AG09309 (cell line): ENCODE measurements at regions not wholly inside any gene's neighbourhood (a gene's known extent, or its start where the extent isn't known, plus 50 kb on each side); places are given as distances from the start of the nearest gene placed in this dataset.

Source experiments
- DNase-seq: peaks from one replicate; pipeline ENCODE4 v3.0.0-alpha.2; 2010; ENCODE audit warnings: low read depth
- H3K4me3 ChIP-seq: 2 replicates; pipeline ENCODE4 v1.5.1; 2011; ENCODE audit warnings: mild to moderate bottlenecking, low read depth, low read length, moderate library complexity; ENCODE audit not compliant: control insufficient read depth
- TF ChIP-seq, protein P1 (sequence below): IDR thresholded peaks from 2 replicates; pipeline ENCODE4 v1.5.1; 2011; ENCODE audit warnings: mild to moderate bottlenecking, low read depth, low read length, inconsistent platforms; ENCODE audit not compliant: insufficient read depth, control insufficient read depth; ENCODE audit errors: missing control alignments

DNA sequence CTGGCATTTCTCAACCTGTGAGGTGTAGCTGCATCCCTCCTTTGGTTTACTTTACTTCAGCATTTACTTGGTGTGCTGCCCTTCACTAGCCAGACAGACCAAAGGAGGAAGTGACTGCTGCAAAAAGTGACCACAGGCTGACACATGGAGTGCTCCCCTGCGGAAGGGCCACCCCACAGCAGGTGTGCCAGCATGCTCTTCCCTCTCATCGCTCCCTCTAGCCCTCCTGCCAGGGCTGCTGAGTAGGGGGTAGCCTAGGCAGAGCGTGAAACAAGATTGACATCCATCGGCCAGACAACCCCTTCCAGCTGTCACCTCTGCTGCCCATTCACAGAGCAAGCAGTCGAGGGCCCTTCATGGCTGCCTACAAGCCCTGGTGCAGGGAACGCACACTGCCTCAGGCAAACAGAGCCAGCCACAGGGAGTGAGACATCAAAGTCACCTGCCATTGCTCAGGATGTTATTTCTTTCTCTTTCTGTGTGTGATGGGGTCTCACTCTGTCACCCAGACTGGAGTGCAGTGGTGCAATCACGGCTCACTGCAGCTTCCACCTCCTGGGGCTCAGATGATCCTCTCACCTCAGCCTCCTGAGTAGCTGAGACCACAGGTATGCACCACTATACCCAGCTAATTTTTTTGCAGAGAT lies 102.0 kb upstream of the RPS6KA2 start:
- no peak for DNase-seq
- TF ChIP-seq, protein P1, sequence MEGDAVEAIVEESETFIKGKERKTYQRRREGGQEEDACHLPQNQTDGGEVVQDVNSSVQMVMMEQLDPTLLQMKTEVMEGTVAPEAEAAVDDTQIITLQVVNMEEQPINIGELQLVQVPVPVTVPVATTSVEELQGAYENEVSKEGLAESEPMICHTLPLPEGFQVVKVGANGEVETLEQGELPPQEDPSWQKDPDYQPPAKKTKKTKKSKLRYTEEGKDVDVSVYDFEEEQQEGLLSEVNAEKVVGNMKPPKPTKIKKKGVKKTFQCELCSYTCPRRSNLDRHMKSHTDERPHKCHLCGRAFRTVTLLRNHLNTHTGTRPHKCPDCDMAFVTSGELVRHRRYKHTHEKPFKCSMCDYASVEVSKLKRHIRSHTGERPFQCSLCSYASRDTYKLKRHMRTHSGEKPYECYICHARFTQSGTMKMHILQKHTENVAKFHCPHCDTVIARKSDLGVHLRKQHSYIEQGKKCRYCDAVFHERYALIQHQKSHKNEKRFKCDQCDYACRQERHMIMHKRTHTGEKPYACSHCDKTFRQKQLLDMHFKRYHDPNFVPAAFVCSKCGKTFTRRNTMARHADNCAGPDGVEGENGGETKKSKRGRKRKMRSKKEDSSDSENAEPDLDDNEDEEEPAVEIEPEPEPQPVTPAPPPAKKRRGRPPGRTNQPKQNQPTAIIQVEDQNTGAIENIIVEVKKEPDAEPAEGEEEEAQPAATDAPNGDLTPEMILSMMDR: no peak
- no peak overlapping the region for H3K4me3 ChIP-seq

DNA sequence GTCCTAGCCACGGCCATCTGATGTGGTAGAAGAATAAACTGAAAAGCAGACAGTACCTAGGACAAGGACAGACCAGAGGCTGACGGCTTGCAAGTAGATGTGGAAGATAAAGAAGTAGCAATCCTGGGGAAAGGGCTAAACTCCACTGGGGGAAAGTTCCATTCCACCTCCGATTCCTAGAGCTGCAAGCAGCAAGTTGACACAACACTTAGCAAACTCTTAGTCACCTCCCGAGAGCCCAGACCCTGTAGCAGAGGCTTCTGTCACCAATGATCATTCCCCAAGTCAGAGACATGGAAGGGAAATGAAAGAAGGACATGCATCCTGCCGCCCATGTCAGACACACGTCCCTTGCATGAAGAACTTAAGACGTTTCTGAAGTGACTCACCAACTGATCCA lies 99.2 kb upstream of the RPS6KA2 start:
- TF ChIP-seq, protein P1: no peak
- DNase-seq: no peak
- no peak overlapping the region for H3K4me3 ChIP-seq

DNA sequence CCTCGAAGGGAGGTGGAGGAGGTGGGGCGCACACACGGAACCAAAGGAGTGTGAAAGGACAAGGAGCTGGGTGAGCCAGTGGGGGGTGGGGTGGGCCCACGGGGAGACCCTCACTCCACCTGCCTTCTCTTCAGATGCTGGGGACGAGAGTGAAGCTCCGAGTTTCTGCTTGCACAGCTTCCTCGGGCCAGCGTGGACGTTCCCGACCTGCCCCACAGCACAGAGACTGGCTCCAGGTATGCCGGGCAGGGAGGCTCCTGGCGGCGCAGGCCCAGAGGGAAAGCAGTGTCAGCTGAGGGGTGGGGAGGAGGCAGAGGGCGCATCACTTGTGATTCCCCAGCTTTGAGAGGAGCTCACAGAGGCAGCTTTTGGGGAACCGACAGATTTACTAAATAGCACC lies 98.5 kb upstream of the RPS6KA2 start:
- no peak overlapping the region for H3K4me3 ChIP-seq
- DNase-seq: no peak
- TF ChIP-seq, protein P1: no peak

DNA sequence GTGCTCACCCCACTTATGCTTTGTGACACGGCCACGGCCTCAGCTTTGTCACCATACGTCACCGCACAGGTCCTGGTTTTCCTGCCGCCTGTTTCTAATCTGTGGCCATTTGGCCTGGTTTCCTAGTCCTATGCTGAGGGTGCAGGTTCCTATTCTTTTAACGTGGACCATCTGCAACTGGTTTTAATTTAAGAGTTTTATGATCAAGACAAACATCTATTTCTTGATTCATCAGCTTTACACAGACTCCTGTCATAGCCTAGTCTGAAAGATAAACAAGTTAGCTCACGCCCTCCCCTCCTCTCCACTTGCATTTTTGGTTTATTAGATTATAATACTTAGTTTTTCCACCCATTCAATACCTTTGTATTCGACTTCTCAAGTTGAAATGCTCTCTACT lies 97.5 kb upstream of the RPS6KA2 start:
- H3K4me3 ChIP-seq: no peak overlapping the region
- TF ChIP-seq, protein P1: no peak
- peak; percentile 48 for DNase-seq

DNA sequence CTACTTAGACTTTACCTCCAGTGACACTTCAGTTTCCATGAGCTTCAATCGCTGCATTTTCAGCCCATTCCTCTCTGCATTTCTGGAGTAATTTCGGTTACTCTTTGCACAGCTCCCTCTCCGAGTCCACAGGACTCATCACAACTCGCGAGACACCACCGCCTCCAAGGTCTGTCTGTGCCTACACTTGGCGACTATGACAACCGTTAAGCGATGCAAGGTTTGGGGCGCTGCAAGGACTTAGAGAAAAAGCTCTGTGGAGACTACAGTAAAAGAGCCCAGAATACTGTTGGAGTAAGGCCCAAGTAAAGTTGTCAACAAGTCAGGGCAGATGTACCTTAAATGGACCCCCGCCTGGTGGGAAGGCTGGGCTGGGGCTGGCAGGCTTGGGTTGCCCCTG lies 95.7 kb upstream of the RPS6KA2 start:
- DNase-seq: no peak
- H3K4me3 ChIP-seq: no peak overlapping the region
- TF ChIP-seq, protein P1: no peak

DNA sequence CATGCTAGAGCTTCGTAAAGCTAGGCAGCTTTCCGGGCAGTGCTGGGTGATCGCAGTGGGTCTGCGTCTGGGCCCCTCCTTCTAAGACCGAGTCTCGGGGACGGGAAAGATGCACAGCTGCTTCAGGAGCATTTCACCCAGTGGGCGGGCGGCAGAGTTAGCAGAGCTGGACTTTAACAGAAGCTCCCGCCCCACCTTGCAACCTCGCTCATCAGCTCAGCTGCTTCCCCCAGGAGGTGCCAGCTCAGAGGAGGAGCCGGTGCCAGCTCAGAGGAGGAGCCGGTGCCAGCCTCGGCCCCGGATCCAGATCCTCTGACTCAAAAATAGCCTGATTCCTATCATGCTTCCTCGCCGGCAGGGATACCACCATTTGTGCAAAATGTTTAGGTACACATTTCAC lies 94.5 kb upstream of the RPS6KA2 start:
- TF ChIP-seq, protein P1: no peak
- no peak for DNase-seq
- H3K4me3 ChIP-seq: no peak overlapping the region

DNA sequence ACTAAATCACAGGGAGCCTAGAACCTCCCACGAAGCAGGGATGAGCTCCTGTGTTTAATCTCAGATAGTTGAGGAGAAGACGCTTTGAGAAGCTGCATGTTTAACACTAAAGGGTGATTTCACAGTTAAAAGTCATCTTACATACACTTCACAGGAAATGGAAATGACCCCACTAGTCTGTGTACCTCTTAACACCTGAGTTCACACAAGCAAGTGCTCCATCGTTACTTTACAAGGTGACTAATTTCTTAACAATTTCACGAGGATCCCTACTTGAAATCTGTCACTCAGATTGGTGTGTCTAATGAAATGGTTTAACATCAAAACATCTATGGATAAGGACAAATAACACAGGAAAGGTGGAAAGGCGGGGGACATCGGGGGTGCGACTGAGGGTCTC lies 93.8 kb upstream of the RPS6KA2 start:
- TF ChIP-seq, protein P1: no peak
- no peak overlapping the region for H3K4me3 ChIP-seq
- no peak for DNase-seq
